Ovary (tissue), 3 donors: ENCODE measurements at regions not wholly inside any gene's neighbourhood (a gene's known extent, or its start where the extent isn't known, plus 50 kb on each side); places are given as distances from the start of the nearest gene placed in this dataset.

Experiments
- CTCF ChIP-seq, 3 donors: fragments of 450-650 bp in 2 of 3; fragments of 200-600 bp in 1 of 3; IDR thresholded peaks; one replicate each; pipeline versions ENCODE4 v1.5.1 to v1.8.0; 2016 to 2022; ENCODE audit warnings: antibody characterized with exemption in 3 of 3, mild to moderate bottlenecking in 1 of 3
- POLR2A ChIP-seq: fragments of 450-650 bp; IDR thresholded peaks from one replicate; pipeline ENCODE4 v1.6.1; 2017; ENCODE audit warnings: antibody characterized with exemption, mild to moderate bottlenecking, moderate library complexity
- donor health status: DM: no; HTN: no; CAD: no.

- TF ChIP-seq CTCF (IDR thresholded peaks at IDR 0.05) (no peak), POLR2A (no peak)
These were observed 109.4 kb upstream of the WNT4 start for GRCh38 chr1:22252251-22252650.
